KMS-11 (cell line): ENCODE measurements at regions not wholly inside any gene's neighbourhood (a gene's known extent, or its start where the extent isn't known, plus 50 kb on each side); places are given as distances from the start of the nearest gene placed in this dataset.

Source experiments
- H2AFZ ChIP-seq: fragments of 200-600 bp; sonication (generic); 2 replicates; pipeline ENCODE4 v1.6.1; 2016; ENCODE audit warnings: antibody characterized with exemption, mixed run types, low read depth
- H3K27ac ChIP-seq: fragments of 200-600 bp; sonication (generic); 2 replicates; pipeline ENCODE4 v1.6.1; 2016; ENCODE audit warnings: mild to moderate bottlenecking, mixed run types
- H3K27me3 ChIP-seq: fragments of 200-600 bp; sonication (generic); 2 replicates; pipeline ENCODE4 v1.6.1; 2017; ENCODE audit warnings: mild to moderate bottlenecking, low read depth, mixed run types, moderate library complexity; ENCODE audit not compliant: insufficient read depth
- H3K36me3 ChIP-seq: fragments of 200-600 bp; sonication (generic); 2 replicates; pipeline ENCODE4 v1.6.1; 2017; ENCODE audit warnings: mild to moderate bottlenecking, mixed run types; ENCODE audit not compliant: insufficient read depth
- H3K4me1 ChIP-seq: fragments of 200-600 bp; sonication (generic); 2 replicates; pipeline ENCODE4 v1.6.1; 2016; ENCODE audit warnings: mild to moderate bottlenecking, low read depth, mixed run types; ENCODE audit not compliant: poor library complexity, severe bottlenecking
- H3K4me2 ChIP-seq: fragments of 200-600 bp; sonication (generic); 2 replicates; pipeline ENCODE4 v1.7.0; 2016; ENCODE audit warnings: mild to moderate bottlenecking, mixed run types
- H3K4me3 ChIP-seq: fragments of 200-600 bp; sonication (generic); IDR thresholded peaks from 2 replicates; pipeline ENCODE4 v1.6.1; 2017; ENCODE audit warnings: low read depth, low read length, mixed read lengths; ENCODE audit not compliant: insufficient read depth
- H3K79me2 ChIP-seq: fragments of 200-600 bp; sonication (generic); 2 replicates; pipeline ENCODE4 v1.6.1; 2016; ENCODE audit warnings: low read depth, mixed run types; ENCODE audit not compliant: insufficient read depth
- H3K9ac ChIP-seq: fragments of 200-600 bp; sonication (generic); 2 replicates; pipeline ENCODE4 v1.6.1; 2016; ENCODE audit warnings: mild to moderate bottlenecking, mixed run types
- H4K20me1 ChIP-seq: fragments of 200-600 bp; sonication (generic); 2 replicates; pipeline ENCODE4 v1.6.1; 2016; ENCODE audit warnings: mild to moderate bottlenecking, mixed run types; ENCODE audit not compliant: insufficient read depth
- CTCF ChIP-seq: fragments of 200-600 bp; sonication (generic); conservative IDR thresholded peaks from 2 replicates; pipeline ENCODE4 v1.6.1; 2017; ENCODE audit warnings: low read depth, mild to moderate bottlenecking, antibody characterized with exemption, low read length, moderate library complexity, mixed read lengths

- H3K4me3 ChIP-seq = no peak overlapping the region
- H3K36me3 ChIP-seq = no peaks in the 10 kb centered on the region
- H4K20me1 ChIP-seq = no peaks in the 10 kb centered on the region
- no peak overlapping the region for H3K4me2 ChIP-seq
- H3K9ac ChIP-seq = no peak overlapping the region
- H2AFZ ChIP-seq = no peak overlapping the region
- no peak overlapping the region for H3K27ac ChIP-seq
- no peaks in the 10 kb centered on the region for H3K27me3 ChIP-seq
- no peaks in the 10 kb centered on the region for H3K4me1 ChIP-seq
- no peak for TF ChIP-seq CTCF
- no peaks in the 10 kb centered on the region for H3K79me2 ChIP-seq
Observed at GRCh38 chr7:155999631-156000489, 187.6 kb upstream of the SHH start.

GRCh38 chr7:155998766-155999630 lies 186.7 kb upstream of the SHH start:
- Histone ChIP-seq H3K4me2 (no peak overlapping the region), H3K9ac (no peak overlapping the region), H2AFZ (no peak overlapping the region), H3K4me3 (no peak overlapping the region), H3K27ac (no peak overlapping the region), H4K20me1 (no peaks in the 10 kb centered on the region), H3K79me2 (no peaks in the 10 kb centered on the region), H3K27me3 (no peaks in the 10 kb centered on the region; the same call in 1 of the 2 replicates), H3K36me3 (no peaks in the 10 kb centered on the region), H3K4me1 (no peaks in the 10 kb centered on the region)
- no peak for TF ChIP-seq CTCF

- no peaks in the 10 kb centered on the region; the same call in 1 of the 2 replicates for H3K27me3 ChIP-seq
Observed at GRCh38 chr7:155998328-155998691, 186.0 kb upstream of the SHH start.

More at GRCh38 chr7:155998328-155998691, 186.0 kb upstream of the SHH start:
- H3K9ac ChIP-seq = no peak overlapping the region
- H3K4me3 ChIP-seq = no peak overlapping the region
- H3K36me3 ChIP-seq = no peaks in the 10 kb centered on the region
- no peak overlapping the region for H3K4me2 ChIP-seq
- no peaks in the 10 kb centered on the region for H3K4me1 ChIP-seq
- H4K20me1 ChIP-seq = no peaks in the 10 kb centered on the region
- no peak overlapping the region for H2AFZ ChIP-seq
- no peaks in the 10 kb centered on the region for H3K79me2 ChIP-seq
- no peak overlapping the region for H3K27ac ChIP-seq
- TF ChIP-seq CTCF = no peak
